ENCODE measurements at regions not wholly inside any gene's neighbourhood (a gene's known extent, or its start where the extent isn't known, plus 50 kb on each side); places are given as distances from the start of the nearest gene placed in this dataset.
A peak's percentile ranks its signal among the peaks of the same experiment; 100 is the strongest.

- DNase-seq (ENCODE audit: low read depth) = no peak
- no peak for TF ChIP-seq CTCF (conservative IDR thresholded peaks at IDR 0.05; ENCODE audit: low read length)
- no peak overlapping the region for H3K4me3 ChIP-seq (ENCODE audit: low read length)
Measured at GRCh38 chr9:108108280-108108851, 618.8 kb upstream of the KLF4 start.

- TF ChIP-seq CTCF (conservative IDR thresholded peaks at IDR 0.05; ENCODE audit: low read length) = no peak
- H3K4me3 ChIP-seq (ENCODE audit: low read length) = no peak overlapping the region
- DNase-seq (ENCODE audit: low read depth) = no peak
Measured at GRCh38 chr9:108105885-108106284, 616.3 kb upstream of the KLF4 start.

- TF ChIP-seq CTCF (conservative IDR thresholded peaks at IDR 0.05; ENCODE audit: low read length) = no peak
- H3K4me3 ChIP-seq (ENCODE audit: low read length) = no peak overlapping the region
- no peak for DNase-seq (ENCODE audit: low read depth)
Measured at GRCh38 chr9:108104991-108105390, 615.4 kb upstream of the KLF4 start.

GRCh38 chr9:108103046-108103693, 613.6 kb upstream of the KLF4 start:
- no peak for TF ChIP-seq CTCF (conservative IDR thresholded peaks at IDR 0.05; ENCODE audit: low read length)
- DNase-seq (ENCODE audit: low read depth) = peak; percentile 48
- H3K4me3 ChIP-seq (ENCODE audit: low read length) = no peak overlapping the region

- no peak for TF ChIP-seq CTCF (conservative IDR thresholded peaks at IDR 0.05; ENCODE audit: low read length)
- no peak overlapping the region for H3K4me3 ChIP-seq (ENCODE audit: low read length)
- DNase-seq (ENCODE audit: low read depth) = no peak
Measured at GRCh38 chr9:108101410-108101809, 611.8 kb upstream of the KLF4 start.

GRCh38 chr9:108100571-108100970, 611.0 kb upstream of the KLF4 start:
- no peak overlapping the region for H3K4me3 ChIP-seq (ENCODE audit: low read length)
- no peak for DNase-seq (ENCODE audit: low read depth)
- no peak for TF ChIP-seq CTCF (conservative IDR thresholded peaks at IDR 0.05; ENCODE audit: low read length)

- H3K4me3 ChIP-seq (ENCODE audit: low read length) = no peak overlapping the region
- TF ChIP-seq CTCF (conservative IDR thresholded peaks at IDR 0.05; ENCODE audit: low read length) = no peak
- no peak for DNase-seq (ENCODE audit: low read depth)
Measured at GRCh38 chr9:108099854-108100253, 610.3 kb upstream of the KLF4 start.

All from AG10803 (cell line).